Islet of Langerhans (tissue), 1 donor: ENCODE measurements at regions not wholly inside any gene's neighbourhood (a gene's known extent, or its start where the extent isn't known, plus 50 kb on each side); places are given as distances from the start of the nearest gene placed in this dataset.

Experiments used
- FAIRE-seq: peaks from one replicate; lab custom pipeline; 2011; peaks lifted over from hg19 to GRCh38; lab: Jason Lieb, UNC

DNA sequence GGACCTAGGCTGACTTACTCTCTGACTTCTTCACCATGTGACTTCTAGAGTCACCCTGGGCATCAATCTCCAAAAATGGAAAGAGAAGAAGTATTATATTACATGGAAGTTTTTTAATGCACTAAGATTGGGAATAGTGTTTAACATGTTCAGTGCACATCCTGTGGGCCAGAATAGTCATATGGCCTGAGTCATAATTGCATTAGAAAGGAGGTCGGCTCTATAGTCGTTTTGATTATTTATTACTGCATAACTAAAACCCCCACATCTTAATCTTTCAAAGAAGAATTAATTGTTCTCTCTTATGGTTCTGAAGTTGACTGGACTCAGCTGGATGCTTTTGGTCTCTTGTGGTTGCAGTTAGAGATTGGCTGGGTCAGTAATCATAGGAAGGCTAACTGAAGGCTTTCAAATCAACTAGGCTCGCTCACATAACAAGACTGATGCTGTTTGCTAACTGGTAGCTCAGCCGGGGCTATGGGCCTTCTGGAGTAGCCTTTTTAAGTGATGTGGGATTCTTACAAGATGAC is 810.6 kb upstream of the ADGRL4 start:
- no peak for FAIRE-seq

- FAIRE-seq, result no peak
Observed at GRCh38 chr1:79815115-79815514, 808.6 kb upstream of the ADGRL4 start.

- no peak for FAIRE-seq
Observed at GRCh38 chr1:79811173-79811572, 804.6 kb upstream of the ADGRL4 start.

DNA sequence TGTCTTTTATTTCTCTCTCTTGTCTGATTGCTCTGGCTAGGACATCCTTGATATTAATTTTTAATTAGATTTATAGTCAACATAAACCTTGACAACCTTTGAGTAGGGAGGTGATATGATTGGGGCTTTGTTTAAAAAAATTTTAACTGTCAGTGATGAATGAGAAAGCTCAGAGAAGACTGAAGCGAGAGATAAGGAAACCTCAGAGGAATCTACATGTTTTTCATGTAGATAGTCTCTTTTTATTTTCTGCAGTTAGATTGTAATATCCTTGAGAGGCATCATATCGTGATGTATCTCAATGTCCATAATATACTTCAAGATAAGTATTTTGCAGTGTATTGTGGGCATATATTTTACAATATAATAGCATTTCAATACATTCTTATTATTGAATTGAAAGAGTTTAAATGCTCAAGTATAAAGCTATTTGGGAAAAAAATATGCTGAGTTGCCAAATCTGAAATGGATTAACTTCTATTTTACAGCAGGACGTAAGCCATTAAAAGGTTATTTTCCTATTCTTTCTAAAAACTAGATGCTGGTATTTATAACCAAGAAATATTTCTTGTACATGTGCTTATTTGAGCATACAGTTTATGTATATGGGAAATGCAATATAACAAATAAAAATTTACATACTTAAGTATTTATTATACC is 802.4 kb upstream of the ADGRL4 start:
- no peak for FAIRE-seq

GRCh38 chr1:79807816-79808215 is 801.3 kb upstream of the ADGRL4 start:
- no peak for FAIRE-seq

DNA sequence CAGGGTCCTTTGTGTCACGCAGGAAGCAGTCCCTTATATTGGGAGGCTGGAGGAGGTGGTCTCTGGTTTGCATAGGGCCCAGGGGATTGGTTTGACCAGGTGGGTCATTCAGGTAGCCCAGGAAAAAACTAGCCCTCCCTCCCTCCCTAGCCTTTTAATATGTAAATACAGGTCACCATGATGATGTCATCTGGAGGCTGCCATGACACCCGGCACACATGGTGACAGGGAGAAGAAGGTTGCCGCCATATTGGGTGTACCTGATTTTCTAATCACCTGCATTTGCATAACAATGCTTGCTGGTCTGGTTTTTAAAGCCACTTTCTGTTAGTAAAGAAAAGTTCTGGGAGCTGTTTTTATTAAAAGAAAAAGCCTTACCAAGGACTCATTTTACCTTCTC is 791.0 kb upstream of the ADGRL4 start:
- FAIRE-seq, result no peak

GRCh38 chr1:79796434-79796833 is 789.9 kb upstream of the ADGRL4 start:
- no peak for FAIRE-seq

DNA sequence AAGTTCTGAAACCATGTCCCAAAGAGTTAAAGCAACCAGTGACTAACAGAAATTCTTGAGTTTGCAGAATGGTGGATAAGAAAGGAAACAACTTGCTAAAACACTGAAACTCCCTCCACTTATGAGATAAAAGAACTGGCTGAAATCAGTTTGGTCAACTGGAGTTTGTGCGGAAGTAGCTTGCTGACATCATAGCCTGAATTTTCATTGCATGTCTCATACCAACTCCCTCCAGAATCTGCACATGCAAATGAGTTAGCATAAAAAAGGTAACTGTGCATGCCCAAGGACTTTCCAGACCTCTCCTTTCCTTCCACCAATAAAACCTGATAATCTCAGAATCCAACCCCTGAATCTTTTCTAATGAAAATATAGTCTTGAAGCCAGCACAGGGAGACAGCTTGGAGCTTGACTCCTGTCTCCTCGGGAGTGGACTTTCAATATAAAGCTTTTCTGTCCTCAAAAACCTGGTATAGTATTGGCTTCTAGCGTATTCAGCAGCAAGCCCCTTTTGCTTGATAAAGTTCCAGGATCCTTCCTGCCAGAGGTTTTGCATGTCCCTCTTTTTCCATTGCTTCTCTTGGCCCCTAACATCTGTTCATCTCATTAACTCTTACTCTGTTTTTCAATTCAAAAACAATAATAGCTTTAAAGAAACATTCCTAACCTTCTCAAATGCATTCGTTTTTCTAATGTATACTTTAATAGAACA is 785.8 kb upstream of the ADGRL4 start:
- no peak for FAIRE-seq

- no peak for FAIRE-seq
Observed at GRCh38 chr1:79791488-79792218, 785.1 kb upstream of the ADGRL4 start.

DNA sequence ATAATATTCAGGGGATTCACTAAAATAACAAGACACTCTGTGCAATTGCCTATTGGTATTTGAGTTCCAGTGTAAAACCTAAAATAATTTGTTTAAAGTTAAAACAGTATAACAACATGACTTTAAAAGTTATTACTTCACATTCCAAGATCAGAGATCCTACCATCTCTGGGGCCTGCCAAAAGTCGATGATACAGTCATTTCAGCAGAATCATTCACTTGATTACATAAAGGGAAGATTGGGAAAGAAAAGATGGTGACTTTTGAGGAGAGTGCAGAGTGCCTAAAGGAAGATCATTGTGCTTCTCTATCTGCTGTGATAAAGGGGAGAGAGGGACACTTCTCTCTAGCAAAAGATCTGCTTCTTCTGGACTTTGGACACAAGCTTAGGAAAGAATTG is 784.4 kb upstream of the ADGRL4 start:
- FAIRE-seq, result no peak

DNA sequence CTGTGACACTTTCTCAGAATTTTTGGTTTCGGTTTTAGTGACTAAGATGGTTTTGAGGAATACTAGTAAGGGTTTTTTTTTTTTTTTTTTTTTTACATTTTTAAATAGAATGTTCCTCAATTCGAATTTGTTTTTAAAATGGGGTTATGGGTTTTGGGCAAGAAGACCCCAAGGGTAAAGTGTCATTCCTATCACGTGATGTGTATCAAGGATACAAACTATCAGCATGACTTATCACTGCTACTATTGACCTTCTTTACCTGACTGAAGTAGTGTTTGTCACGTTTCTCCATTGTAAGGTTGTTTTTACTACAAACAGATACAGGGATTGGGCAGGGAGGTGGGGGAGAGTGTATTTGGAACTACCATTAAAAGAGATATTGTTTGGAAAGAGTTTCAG is 781.1 kb upstream of the ADGRL4 start:
- no peak for FAIRE-seq

DNA sequence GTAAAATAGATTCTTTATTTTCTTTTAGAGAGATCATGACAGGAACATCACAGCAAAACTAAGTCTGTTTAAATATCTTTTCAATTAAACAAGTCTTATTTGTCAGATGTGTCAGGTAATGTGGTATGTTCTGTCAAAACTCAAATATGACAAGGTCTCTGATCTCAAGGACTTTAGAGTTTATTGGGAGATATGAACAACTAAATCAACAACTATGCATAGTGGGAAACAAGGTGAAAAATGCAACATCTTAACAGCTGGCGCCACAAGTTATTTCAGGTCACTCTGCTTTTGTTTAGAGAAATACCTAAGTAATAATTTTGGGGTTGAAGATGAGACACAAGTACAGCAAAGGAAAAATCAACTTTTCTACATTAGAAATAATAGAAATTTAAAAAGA is 779.4 kb upstream of the ADGRL4 start:
- FAIRE-seq, result no peak

- no peak for FAIRE-seq
Observed at GRCh38 chr1:79785561-79785960, 779.0 kb upstream of the ADGRL4 start.

DNA sequence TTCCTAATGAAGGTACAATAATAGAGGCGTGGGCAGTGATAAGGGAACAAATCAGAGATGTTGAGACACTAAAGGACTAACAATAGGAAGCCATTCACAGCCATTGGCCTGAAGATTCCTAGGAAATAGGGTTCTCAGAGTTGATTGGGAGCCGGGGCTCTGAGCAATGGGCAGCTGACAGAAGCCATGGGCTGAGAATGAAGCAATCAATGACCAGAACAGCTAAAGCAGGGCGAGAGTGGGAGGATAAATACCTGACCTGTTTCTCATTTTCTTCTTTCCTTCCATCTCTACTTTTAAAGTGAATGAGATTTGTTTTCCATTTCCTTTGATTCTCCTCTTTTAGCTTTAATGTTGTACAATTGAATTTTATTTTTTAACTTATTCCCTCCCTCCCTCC is 774.7 kb upstream of the ADGRL4 start:
- no peak for FAIRE-seq

DNA sequence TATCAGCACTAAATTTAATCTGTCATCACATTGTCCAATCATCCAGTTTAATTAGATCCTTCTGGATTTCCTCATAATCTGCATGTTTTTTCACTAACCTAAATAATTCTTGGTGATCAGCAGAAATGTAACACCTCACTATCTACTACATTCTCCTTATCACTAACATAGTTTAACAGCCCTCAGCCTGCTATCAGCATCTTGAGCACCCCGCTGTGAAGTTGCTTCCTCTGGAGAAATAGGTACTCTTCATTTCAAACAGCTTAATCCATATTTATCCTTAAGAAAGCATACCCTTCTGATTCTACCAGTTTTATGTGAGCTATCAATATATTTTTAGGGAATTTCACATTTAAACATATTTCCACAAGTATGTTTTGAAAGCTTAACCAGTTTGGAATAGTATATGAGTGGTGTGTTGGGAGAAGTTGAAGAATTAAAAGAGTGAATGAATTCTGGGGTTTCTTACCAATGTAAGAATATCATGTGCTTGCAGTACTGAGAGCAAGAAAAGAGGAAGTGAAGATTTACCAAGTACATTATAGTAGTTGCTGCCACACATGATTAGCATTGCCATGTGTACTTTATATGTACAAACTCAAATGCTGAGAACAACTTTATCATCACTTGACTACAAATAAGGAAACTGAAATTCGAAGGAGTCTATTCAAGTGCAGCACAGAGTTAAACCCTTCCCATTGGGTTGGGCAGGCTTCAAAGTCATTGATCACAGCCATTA is 771.1 kb upstream of the ADGRL4 start:
- FAIRE-seq, result no peak

DNA sequence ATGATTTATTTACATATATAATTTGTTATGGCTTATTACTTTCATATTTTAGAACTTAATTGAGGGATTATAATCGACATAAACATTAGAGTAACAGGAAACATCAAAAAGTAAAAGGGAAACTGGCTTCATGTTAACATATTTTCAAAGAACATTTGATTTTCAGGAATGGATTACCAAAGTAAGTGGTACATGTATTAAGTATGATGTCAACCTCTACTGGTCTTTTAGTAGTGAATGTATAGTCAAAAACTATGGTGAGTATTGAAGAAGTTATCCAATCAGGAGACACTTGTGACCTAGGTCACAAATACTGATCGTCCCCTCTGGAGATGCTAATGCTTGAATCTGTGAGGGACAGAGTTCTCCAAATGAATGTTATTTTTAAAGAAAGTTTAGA is 768.9 kb upstream of the ADGRL4 start:
- no peak for FAIRE-seq

GRCh38 chr1:79773385-79773784 is 766.9 kb upstream of the ADGRL4 start:
- no peak for FAIRE-seq

DNA sequence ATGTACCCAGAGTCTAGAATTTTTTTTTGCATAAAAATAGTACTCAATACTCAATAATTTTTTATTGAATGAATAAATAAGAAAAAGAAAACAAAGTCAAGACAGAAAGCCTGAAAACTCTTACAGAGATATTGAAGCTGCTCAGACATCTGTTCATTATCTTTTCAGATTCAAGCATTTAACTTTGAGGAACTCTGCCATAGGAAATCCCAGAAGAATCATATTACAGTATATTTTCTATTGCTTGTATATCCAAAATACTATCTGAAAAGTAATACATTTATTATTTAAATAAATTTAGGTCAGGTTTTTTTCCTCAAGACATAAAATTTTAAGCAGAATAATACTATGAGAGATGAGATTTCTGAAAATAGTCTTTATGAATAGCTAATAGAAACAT is 755.9 kb upstream of the ADGRL4 start:
- no peak for FAIRE-seq

DNA sequence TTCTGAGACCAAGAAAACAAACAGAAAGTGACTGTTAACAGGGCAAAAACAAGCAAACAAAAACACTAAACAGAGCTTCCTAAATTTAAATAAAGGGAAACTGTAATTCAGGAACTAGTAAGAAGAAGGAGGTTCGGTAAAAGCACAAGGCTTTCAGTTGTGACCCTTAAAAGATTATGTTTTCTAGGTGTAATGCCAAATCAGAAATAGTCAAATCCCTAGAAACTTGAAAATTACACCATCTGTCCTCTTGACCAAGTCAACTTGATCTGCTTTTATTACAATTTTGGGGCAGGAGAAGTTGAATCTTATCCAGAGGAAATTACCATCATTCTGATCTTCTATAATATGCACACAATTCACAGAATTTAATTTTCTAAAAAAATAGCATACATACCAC is 754.0 kb upstream of the ADGRL4 start:
- no peak for FAIRE-seq

DNA sequence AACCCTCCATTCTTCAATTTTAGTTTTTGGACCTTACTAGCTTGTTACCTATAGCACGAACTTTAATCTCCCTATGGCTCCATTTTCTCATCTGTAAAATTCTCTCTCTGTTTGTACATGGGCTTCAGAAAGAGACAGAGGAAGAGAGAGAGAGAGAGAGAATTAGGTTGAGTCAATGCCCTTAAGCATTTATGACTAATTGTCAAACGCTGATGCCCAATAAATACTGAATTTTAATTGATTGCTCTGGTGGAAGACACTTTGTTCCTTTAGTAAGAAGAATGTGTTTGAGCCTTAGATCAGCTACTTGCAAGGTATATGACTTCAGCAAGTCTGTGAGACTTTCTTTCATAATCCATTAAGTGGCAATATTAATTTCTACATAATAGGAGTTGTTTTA is 743.1 kb upstream of the ADGRL4 start:
- FAIRE-seq, result no peak

DNA sequence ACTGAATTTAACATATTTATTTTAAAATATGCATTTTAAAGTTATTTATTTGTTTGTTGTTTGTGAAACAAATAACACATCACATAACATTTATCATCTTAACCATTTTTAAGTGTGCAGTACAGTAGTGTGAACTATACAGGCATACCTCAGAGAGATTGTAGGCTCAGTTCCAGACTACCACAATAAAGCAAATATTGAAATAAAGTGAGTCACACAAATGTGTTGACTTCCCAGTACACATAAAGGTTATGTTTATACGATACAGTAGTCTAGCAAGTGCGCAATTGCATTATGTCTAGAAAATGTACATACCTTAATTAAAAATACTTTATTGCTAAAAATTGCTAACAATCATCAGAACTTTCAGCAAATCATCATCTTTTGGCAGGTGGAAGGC is 739.4 kb upstream of the ADGRL4 start:
- peak; percentile 24 for FAIRE-seq

- FAIRE-seq, result no peak
Observed at GRCh38 chr1:79744746-79745145, 738.2 kb upstream of the ADGRL4 start.
